HG02870 (cell line): ENCODE measurements at regions not wholly inside any gene's neighbourhood (a gene's known extent, or its start where the extent isn't known, plus 50 kb on each side); places are given as distances from the start of the nearest gene placed in this dataset.

Experiments used
- ATAC-seq: cut with Tn5 transposase; IDR thresholded peaks from one replicate; pipeline ENCODE4 v1.9.1; 2021; ENCODE audit warnings: mild to moderate bottlenecking, moderate library complexity; ENCODE audit not compliant: unreplicated experiment

DNA sequence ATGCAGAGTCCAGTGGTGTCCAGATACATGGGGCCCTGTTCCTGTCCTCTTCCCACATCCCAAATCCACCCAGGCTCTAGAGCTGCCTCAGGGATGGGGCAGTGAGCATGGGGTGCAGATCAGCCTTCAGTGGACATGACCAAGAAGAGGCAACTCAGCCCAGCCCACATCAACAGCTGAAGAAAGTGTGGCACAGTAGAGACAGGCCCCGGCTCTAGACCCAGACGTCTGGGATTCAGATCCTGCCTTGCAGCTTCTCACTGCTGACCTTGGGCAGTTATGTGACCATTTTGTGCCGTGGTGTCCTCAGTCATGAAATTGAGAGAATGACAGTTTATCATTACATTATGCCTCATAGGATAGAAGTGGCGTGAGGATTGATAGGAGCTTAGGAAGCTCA, 54.6 kb upstream of the CST7 start:
- no peak for ATAC-seq

DNA sequence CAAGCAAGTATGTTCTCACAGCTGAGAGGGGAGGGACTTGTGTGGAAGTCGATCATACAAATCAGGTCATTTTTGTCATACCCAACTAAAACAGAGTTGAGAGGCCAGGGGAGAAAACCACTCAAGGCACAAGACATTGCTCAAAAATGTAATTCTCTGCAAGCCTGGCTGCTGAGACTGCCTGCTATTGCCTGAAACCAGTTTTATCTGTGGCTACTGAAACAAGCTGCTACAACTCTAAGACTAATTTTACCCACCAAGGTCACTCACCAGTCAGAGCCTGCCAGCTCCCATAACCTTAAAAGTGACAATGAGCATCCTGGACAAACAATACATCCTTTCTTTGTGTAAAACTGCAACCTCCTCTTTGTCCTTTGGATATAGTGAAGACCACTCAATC, 54.1 kb upstream of the CST7 start:
- no peak for ATAC-seq

DNA sequence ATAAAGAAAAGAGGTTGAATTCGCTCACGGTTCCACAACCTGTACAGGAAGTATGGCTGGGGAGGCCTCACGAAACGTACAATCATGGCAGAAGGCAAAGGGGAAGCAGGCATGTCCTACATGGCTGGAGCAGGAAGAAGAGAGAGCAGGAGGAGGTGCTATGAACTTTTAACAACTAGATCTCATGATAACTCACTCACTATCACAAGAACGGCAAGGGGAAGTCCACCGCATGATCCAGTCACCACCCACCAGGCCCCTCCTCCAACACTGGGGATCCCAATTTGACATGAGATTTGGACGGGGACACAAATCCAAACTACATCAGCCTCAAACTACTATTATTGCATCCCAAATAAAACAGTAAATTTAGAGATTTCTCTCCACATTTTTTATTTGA, 53.6 kb upstream of the CST7 start:
- no peak for ATAC-seq

DNA sequence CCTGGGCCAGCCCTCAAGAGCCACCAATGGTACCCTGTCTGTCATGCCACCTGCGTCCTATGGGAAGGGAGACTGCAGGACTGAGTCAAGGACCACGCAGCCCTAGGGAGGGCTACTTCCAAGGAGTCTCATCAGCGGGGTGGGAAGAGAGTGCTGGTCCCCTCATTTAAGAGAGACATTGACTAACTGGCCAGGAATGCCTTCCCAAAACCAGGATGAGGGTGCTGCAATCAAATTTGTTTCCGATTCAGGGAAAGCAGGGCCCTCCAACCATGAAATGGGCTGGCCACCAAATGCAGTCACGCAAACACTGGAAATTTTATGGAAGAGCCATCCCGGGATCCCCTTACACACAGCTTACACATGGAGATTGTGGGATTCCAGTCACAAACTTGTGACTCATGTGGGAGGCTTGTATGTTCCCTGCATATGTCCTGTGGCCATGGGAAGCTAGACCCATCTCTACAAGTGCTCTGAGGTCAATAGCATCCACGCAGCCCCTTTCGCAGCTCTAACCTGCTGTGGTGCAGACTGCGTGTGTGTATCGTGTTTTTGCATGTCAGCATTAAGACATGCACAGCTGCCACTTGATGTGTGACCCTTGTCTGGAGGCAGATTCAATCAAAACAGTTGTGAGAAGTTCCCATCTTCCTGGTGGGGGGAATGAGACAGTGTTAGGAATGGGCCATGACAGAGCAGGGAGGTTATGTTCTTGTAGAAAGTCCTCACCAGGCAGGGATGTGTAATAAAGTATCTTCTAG, 53.0 kb upstream of the CST7 start:
- ATAC-seq, result no peak

DNA sequence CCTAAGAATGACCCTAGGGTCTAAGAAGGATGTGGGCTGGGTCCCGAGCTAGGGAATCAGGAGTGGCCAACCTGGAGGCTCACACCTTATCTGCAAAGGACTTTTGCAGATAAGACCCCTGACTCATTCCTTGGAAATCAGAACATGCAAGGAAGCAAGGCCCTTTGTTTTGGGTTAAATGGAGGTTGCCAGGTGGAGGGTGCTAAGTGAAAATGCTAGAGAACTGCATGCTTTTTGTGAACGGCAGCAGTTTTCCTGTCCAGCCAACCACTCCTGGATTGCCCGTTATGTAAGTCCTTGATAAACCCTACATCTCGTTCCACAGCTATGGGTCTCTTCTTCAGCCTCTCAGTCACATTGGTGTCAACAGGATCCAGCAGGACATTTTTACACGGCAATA, 52.1 kb upstream of the CST7 start:
- ATAC-seq, result no peak

DNA sequence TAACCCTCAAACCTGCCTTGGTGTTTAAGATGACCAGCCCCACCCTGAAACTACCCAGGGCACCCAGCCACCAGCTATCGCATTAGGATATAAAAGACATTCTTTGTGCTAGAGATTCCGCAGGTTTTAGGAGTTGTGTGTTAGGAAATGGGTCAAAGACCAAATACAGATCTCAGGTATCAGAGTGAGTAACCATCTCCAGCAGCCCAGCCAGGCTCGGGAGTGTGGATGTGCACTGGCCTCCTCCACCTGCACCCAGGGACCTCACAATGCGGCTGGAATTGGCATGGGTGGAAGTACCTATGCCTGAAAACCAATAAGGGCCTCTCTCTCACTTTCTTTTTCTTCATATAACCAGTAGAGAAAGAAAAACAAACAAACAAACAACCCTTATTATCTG, 51.1 kb upstream of the CST7 start:
- no peak for ATAC-seq

DNA sequence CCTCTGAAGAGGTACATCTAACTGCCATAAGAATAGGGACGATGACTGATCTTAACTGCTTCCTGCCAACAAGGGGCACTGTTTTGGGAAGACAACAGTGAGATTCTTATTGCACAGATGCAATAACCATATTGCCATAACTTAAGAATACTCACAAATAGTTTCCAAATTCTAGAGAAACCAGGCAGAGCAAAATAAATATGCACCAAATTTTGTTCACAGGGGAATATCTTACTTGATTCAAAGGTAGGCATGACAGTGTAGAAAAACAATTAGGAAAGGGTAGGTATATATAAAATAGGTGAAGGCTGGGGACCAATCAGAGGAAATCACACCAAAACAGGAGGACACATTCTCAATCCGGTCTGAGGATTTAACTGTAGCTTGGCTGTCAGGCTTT, 49.9 kb upstream of the CST7 start:
- no peak for ATAC-seq
